ENCODE measurements at regions not wholly inside any gene's neighbourhood (a gene's known extent, or its start where the extent isn't known, plus 50 kb on each side); places are given as distances from the start of the nearest gene placed in this dataset.

GRCh38 chr7:12957487-12957886 is 270.1 kb downstream of the ARL4A start:
- Histone ChIP-seq H3K36me3 (ENCODE audit: control insufficient read depth in 2 of 2, extremely low read depth in 1 of 2, insufficient read depth in 2 of 2, low read length in 2 of 2) (no peaks in the 10 kb centered on the region), H3K9me1 (replicated peaks; ENCODE audit: control insufficient read depth, extremely low read depth, insufficient read depth, low read length) (no peaks in the 10 kb centered on the region), H3K27ac (ENCODE audit: insufficient read depth, low read depth, low read length) (no peak overlapping the region), H3K4me2 (ENCODE audit: insufficient read depth, low read length) (no peak overlapping the region), H3K79me2 (ENCODE audit: control insufficient read depth, insufficient read depth, low read length) (no peaks in the 10 kb centered on the region), H2AFZ (ENCODE audit: low read depth, low read length) (no peak overlapping the region), H3K9me3 (replicated peaks; ENCODE audit: control insufficient read depth, insufficient read depth, low read length) (no peaks in the 10 kb centered on the region), H3K27me3 (ENCODE audit: control insufficient read depth in 2 of 2, insufficient read depth in 2 of 2, low read length in 2 of 2) (no peaks in the 10 kb centered on the region), H3K9ac (replicated peaks; ENCODE audit: extremely low read depth, insufficient read depth, low read length) (no peak overlapping the region), H3K4me1 (ENCODE audit: control insufficient read depth, extremely low read depth, insufficient read depth, low read length) (no peaks in the 10 kb centered on the region), H4K20me1 (replicated peaks; ENCODE audit: control insufficient read depth, extremely low read depth, insufficient read depth, low read length) (no peaks in the 10 kb centered on the region), H3K4me3 (replicated peaks in 1 of 3; ENCODE audit: insufficient read depth in 1 of 3, low read depth in 1 of 3, low read length in 3 of 3) (no peak overlapping the region)
- DNase-seq (ENCODE audit: low read depth, low spot score): no peak
- POLR2A ChIA-PET: no interaction called here
- BruUV-seq (replicated peaks): no TSS peak
- TF ChIP-seq, protein P1, sequence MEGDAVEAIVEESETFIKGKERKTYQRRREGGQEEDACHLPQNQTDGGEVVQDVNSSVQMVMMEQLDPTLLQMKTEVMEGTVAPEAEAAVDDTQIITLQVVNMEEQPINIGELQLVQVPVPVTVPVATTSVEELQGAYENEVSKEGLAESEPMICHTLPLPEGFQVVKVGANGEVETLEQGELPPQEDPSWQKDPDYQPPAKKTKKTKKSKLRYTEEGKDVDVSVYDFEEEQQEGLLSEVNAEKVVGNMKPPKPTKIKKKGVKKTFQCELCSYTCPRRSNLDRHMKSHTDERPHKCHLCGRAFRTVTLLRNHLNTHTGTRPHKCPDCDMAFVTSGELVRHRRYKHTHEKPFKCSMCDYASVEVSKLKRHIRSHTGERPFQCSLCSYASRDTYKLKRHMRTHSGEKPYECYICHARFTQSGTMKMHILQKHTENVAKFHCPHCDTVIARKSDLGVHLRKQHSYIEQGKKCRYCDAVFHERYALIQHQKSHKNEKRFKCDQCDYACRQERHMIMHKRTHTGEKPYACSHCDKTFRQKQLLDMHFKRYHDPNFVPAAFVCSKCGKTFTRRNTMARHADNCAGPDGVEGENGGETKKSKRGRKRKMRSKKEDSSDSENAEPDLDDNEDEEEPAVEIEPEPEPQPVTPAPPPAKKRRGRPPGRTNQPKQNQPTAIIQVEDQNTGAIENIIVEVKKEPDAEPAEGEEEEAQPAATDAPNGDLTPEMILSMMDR (IDR thresholded peaks at IDR 0.05; ENCODE audit: extremely low read depth in 1 of 2, insufficient read depth in 1 of 2, low read depth in 1 of 2, low read length in 2 of 2): no peak
- FAIRE-seq: no peak
- CTCF ChIA-PET: no interaction called here
- intact Hi-C loops (cut with micrococcal nuclease) (no loop called here), dilution Hi-C loops (cut with MboI; ENCODE audit: extremely low pct_ligation_motif_present, low sequenced_read_pairs) (no loop called here)

DNA sequence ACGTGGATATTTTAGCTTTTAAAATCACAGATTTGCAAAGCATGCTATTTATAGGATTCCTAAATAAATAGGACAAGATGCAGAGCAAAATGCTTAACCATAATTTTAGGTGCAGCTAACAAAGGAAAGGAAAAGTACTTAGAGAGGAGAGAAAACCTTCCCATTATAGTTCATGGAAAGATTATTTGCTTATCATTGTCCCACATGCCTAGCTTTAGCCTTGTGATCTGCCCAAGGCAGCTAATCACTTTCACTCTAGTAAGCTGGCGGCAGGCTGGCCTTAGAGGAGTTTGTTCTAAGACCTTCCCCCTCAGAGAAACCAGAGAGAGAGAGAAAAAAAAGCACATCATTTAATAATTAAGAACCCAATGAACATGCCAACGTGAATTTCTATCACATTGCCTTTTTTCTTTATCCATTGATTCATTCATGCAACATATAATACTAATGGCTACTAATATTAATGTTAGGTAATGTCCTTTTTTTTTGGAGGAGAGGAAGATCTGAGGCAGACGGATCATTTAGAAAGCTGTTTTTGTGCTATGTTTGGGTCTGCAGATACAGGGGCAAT is 274.6 kb downstream of the ARL4A start:
- ChIA-PET POLR2A (no interaction called here), CTCF (interaction anchor here (1.2 to 1.3 kb wide), 4 partner anchors 11 to 276 kb away, joined by 3 to 4 read pairs (median 4); no protein-coding TSS in a partner anchor)
- no peak overlapping the region for H3K4me2 ChIP-seq (ENCODE audit: insufficient read depth, low read length)
- no peaks in the 10 kb centered on the region for H4K20me1 ChIP-seq (replicated peaks; ENCODE audit: control insufficient read depth, extremely low read depth, insufficient read depth, low read length)
- TF ChIP-seq MYC (IDR thresholded peaks at IDR 0.05; ENCODE audit: low read depth, low read length): no peak
- TF ChIP-seq, protein P1 (IDR thresholded peaks at IDR 0.05; ENCODE audit: extremely low read depth in 1 of 2, insufficient read depth in 1 of 2, low read depth in 1 of 2, low read length in 2 of 2): no peak
- TF ChIP-seq, protein P2, sequence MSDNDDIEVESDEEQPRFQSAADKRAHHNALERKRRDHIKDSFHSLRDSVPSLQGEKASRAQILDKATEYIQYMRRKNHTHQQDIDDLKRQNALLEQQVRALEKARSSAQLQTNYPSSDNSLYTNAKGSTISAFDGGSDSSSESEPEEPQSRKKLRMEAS (IDR thresholded peaks at IDR 0.05; ENCODE audit: insufficient read depth, insufficient read length): no peak
- no peak for TF ChIP-seq POLR2AphosphoS5 (IDR thresholded peaks at IDR 0.05; ENCODE audit: insufficient read depth, low read depth, low read length)
- TF ChIP-seq GATA2 (IDR thresholded peaks at IDR 0.05; ENCODE audit: insufficient read depth, insufficient read length, low read depth, low read length): no peak
- no peak for TF ChIP-seq POLR2A (IDR thresholded peaks at IDR 0.05; ENCODE audit: low read depth, low read length)
- no peak for TF ChIP-seq JUN (IDR thresholded peaks at IDR 0.05; ENCODE audit: borderline replicate concordance, insufficient read depth, insufficient read length, low read depth)
- TF ChIP-seq EZH2 (IDR thresholded peaks at IDR 0.05; ENCODE audit: borderline replicate concordance, low read depth, low read length, severe bottlenecking): no peak
- no peak for TF ChIP-seq FOS (IDR thresholded peaks at IDR 0.05; ENCODE audit: borderline replicate concordance, insufficient read depth, low read length)
- no peaks in the 10 kb centered on the region for H3K4me1 ChIP-seq (ENCODE audit: control insufficient read depth, extremely low read depth, insufficient read depth, low read length)
- no peak overlapping the region for H3K9ac ChIP-seq (replicated peaks; ENCODE audit: extremely low read depth, insufficient read depth, low read length)
- H3K79me2 ChIP-seq (ENCODE audit: control insufficient read depth, insufficient read depth, low read length): no peaks in the 10 kb centered on the region
- H3K9me1 ChIP-seq (replicated peaks; ENCODE audit: control insufficient read depth, extremely low read depth, insufficient read depth, low read length): no peaks in the 10 kb centered on the region
- no peaks in the 10 kb centered on the region for H3K27me3 ChIP-seq (ENCODE audit: control insufficient read depth in 2 of 2, insufficient read depth in 2 of 2, low read length in 2 of 2)
- intact Hi-C loops (cut with micrococcal nuclease) (no loop called here), dilution Hi-C loops (cut with MboI; ENCODE audit: extremely low pct_ligation_motif_present, low sequenced_read_pairs) (no loop called here)
- H3K36me3 ChIP-seq (ENCODE audit: control insufficient read depth in 2 of 2, extremely low read depth in 1 of 2, insufficient read depth in 2 of 2, low read length in 2 of 2): no peaks in the 10 kb centered on the region
- no peaks in the 10 kb centered on the region for H3K9me3 ChIP-seq (replicated peaks; ENCODE audit: control insufficient read depth, insufficient read depth, low read length)
- no peak overlapping the region for H3K27ac ChIP-seq (ENCODE audit: insufficient read depth, low read depth, low read length)
- H2AFZ ChIP-seq (ENCODE audit: low read depth, low read length): no peak overlapping the region
- H3K4me3 ChIP-seq (replicated peaks in 1 of 3; ENCODE audit: insufficient read depth in 1 of 3, low read depth in 1 of 3, low read length in 3 of 3): no peak overlapping the region
- FAIRE-seq: no peak
- no TSS peak for BruUV-seq (replicated peaks)
- DNase-seq (ENCODE audit: low read depth, low spot score): no peak

Measured in endothelial cell of umbilical vein (primary cell).